CD4-positive, alpha-beta T cell treated with Interleukin-15 for 1 hour (primary cell): ENCODE measurements at regions not wholly inside any gene's neighbourhood (a gene's known extent, or its start where the extent isn't known, plus 50 kb on each side); places are given as distances from the start of the nearest gene placed in this dataset.

Experiments used
- DNase-seq: peaks from one replicate; pipeline ENCODE4 v3.0.0-alpha.2; 2020

- DNase-seq, result no peak
Measured at GRCh38 chr20:1784586-1784985, 110.6 kb upstream of the SIRPA start.

GRCh38 chr20:1783245-1783644 is 112.0 kb upstream of the SIRPA start:
- DNase-seq, result no peak

GRCh38 chr20:1782181-1782580 is 113.0 kb upstream of the SIRPA start:
- no peak for DNase-seq

- DNase-seq, result no peak
Measured at GRCh38 chr20:1779567-1779966, 115.6 kb upstream of the SIRPA start.

- no peak for DNase-seq
Measured at GRCh38 chr20:1778338-1778737, 116.9 kb upstream of the SIRPA start.

GRCh38 chr20:1777476-1777820 is 117.8 kb upstream of the SIRPA start:
- no peak for DNase-seq

- peak; percentile 80 for DNase-seq
Measured at GRCh38 chr20:1776681-1777475, 118.3 kb upstream of the SIRPA start.

GRCh38 chr20:1775117-1775516 is 117.5 kb upstream of the SIRPG start:
- DNase-seq, result no peak

- DNase-seq, result no peak
Measured at GRCh38 chr20:1774479-1774878, 116.9 kb upstream of the SIRPG start.

GRCh38 chr20:1773816-1774215 is 116.2 kb upstream of the SIRPG start:
- no peak for DNase-seq

GRCh38 chr20:1769491-1769890 is 111.9 kb upstream of the SIRPG start:
- no peak for DNase-seq

- no peak for DNase-seq
Measured at GRCh38 chr20:1766731-1767130, 109.2 kb upstream of the SIRPG start.

GRCh38 chr20:1764136-1765033 is 106.8 kb upstream of the SIRPG start:
- DNase-seq, result peak; percentile 63

GRCh38 chr20:1761598-1761997 is 104.0 kb upstream of the SIRPG start:
- no peak for DNase-seq

- DNase-seq, result no peak
Measured at GRCh38 chr20:1761116-1761515, 103.5 kb upstream of the SIRPG start.

GRCh38 chr20:1758765-1759164 is 101.2 kb upstream of the SIRPG start:
- DNase-seq, result no peak

GRCh38 chr20:1757606-1758512 is 100.3 kb upstream of the SIRPG start:
- DNase-seq, result no peak

GRCh38 chr20:1757072-1757471 is 99.5 kb upstream of the SIRPG start:
- no peak for DNase-seq

GRCh38 chr20:1754749-1755148 is 97.2 kb upstream of the SIRPG start:
- DNase-seq, result no peak

GRCh38 chr20:1754306-1754705 is 96.7 kb upstream of the SIRPG start:
- DNase-seq, result no peak

GRCh38 chr20:1752045-1752444 is 94.5 kb upstream of the SIRPG start:
- no peak for DNase-seq

GRCh38 chr20:1748777-1749176 is 91.2 kb upstream of the SIRPG start:
- no peak for DNase-seq

GRCh38 chr20:1747953-1748577 is 90.5 kb upstream of the SIRPG start:
- DNase-seq, result no peak
